Calu3 (cell line): ENCODE measurements at regions not wholly inside any gene's neighbourhood (a gene's known extent, or its start where the extent isn't known, plus 50 kb on each side); places are given as distances from the start of the nearest gene placed in this dataset.

Experiments used
- BruUV-seq: library from RNA; stranded (reverse); fragments of 400-500 nt; replicated peaks from 2 replicates; lab custom pipeline; 2021; lab: Mats Ljungman, UMichigan
- CTCF ChIA-PET: fragments of 300-600 bp; sonication (Branson Sonifier 250); formaldehyde crosslinking; loops from one replicate; lab custom pipeline; 2022; ENCODE audit warnings: antibody characterized with exemption; lab: Charles Lee
- DNase-seq: peaks from one replicate; pipeline ENCODE4 v3.0.0; 2022
- H3K27ac Mint-ChIP-seq: one replicate; pipeline ENCODE4 v1.8.0; 2022; ENCODE audit warnings: mixed read lengths; ENCODE audit not compliant: unreplicated experiment
- H3K27me3 Mint-ChIP-seq: one replicate; pipeline ENCODE4 v1.8.0; 2022; ENCODE audit warnings: mixed read lengths; ENCODE audit not compliant: unreplicated experiment
- H3K36me3 Mint-ChIP-seq: one replicate; pipeline ENCODE4 v1.8.0; 2022; ENCODE audit warnings: mild to moderate bottlenecking, moderate library complexity, mixed read lengths; ENCODE audit not compliant: insufficient read depth, unreplicated experiment
- H3K4me1 Mint-ChIP-seq: one replicate; pipeline ENCODE4 v1.8.0; 2022; ENCODE audit warnings: mild to moderate bottlenecking, low read depth, mixed read lengths; ENCODE audit not compliant: unreplicated experiment
- H3K4me3 Mint-ChIP-seq: one replicate; pipeline ENCODE4 v1.8.0; 2022; ENCODE audit warnings: mild to moderate bottlenecking, low read depth, moderate library complexity, mixed read lengths; ENCODE audit not compliant: unreplicated experiment
- H3K9me3 Mint-ChIP-seq: one replicate; pipeline ENCODE4 v1.8.0; 2022; ENCODE audit warnings: low read depth, mixed read lengths; ENCODE audit not compliant: unreplicated experiment
- intact Hi-C: fragments of 100-400 bp; cut with micrococcal nuclease; formaldehyde crosslinking; loops from one replicate; pipeline ENCODE4 v1.10.0; 2022; ENCODE audit not compliant: unreplicated experiment
- TF ChIP-seq, protein P1 (sequence below): fragments of 200-600 bp; IDR thresholded peaks from one replicate; pipeline ENCODE4 v1.8.0; 2022; ENCODE audit warnings: antibody characterized with exemption; ENCODE audit not compliant: unreplicated experiment

DNA sequence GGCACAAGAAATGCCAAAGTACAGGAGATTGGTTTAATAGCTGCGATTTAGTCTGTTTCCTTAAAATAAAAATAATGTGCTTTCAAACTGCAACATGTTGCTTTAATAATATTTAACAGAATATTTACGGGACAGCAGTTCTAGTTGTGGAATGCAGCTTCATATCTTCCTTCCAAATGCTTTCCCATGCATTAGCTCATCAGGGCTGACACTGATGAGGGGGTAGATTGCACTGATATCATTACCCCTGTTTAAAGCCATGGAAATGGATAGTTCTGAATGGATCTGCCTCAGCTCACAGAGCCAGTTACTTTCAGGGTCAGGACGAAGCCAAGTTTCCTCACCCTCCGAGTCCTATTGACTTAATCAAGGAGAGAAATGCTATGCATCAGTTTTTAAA lies 93.2 kb upstream of the OSMR start:
- Mint-ChIP-seq H3K27me3 (peaks cover 86% of the 10 kb centered on the region), H3K4me1 (no peaks in the 10 kb centered on the region), H3K27ac (no peak overlapping the region), H3K4me3 (no peak overlapping the region), H3K36me3 (no peaks in the 10 kb centered on the region), H3K9me3 (no peaks in the 10 kb centered on the region)
- no TSS peak for BruUV-seq
- TF ChIP-seq, protein P1, sequence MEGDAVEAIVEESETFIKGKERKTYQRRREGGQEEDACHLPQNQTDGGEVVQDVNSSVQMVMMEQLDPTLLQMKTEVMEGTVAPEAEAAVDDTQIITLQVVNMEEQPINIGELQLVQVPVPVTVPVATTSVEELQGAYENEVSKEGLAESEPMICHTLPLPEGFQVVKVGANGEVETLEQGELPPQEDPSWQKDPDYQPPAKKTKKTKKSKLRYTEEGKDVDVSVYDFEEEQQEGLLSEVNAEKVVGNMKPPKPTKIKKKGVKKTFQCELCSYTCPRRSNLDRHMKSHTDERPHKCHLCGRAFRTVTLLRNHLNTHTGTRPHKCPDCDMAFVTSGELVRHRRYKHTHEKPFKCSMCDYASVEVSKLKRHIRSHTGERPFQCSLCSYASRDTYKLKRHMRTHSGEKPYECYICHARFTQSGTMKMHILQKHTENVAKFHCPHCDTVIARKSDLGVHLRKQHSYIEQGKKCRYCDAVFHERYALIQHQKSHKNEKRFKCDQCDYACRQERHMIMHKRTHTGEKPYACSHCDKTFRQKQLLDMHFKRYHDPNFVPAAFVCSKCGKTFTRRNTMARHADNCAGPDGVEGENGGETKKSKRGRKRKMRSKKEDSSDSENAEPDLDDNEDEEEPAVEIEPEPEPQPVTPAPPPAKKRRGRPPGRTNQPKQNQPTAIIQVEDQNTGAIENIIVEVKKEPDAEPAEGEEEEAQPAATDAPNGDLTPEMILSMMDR, result no peak
- intact Hi-C loops, result no loop called here
- DNase-seq, result no peak
- CTCF ChIA-PET, result interaction anchor here (0.6 to 1.6 kb wide), 2 partner anchors 53 to 311 kb away, joined by 3 read pairs; no protein-coding TSS in a partner anchor

DNA sequence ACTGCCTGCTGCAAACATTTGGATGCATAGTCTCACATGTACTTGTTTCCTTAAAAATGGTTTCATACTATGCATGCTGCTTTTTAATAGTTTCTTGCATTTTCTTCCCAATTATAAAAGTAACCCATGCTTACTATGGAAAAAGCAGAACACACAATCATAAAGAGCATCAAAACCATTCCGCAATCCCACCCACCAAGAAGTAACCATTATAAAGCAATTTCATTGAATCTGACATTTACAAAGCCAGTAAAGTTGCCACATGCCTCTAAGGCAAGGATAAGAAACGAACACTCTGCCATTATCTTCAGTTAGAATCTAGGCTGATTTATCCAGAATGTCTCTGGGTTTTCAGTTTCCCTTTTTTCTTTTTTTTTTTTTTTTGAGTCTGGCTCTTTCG lies 92.7 kb upstream of the OSMR start:
- Mint-ChIP-seq H3K4me1 (no peaks in the 10 kb centered on the region), H3K9me3 (no peaks in the 10 kb centered on the region), H3K4me3 (no peak overlapping the region), H3K27me3 (peaks cover 85% of the 10 kb centered on the region), H3K27ac (no peak overlapping the region), H3K36me3 (no peaks in the 10 kb centered on the region)
- DNase-seq, result no peak
- TF ChIP-seq, protein P1, result no peak
- CTCF ChIA-PET, result no interaction called here
- intact Hi-C loops, result no loop called here
- no TSS peak for BruUV-seq

DNA sequence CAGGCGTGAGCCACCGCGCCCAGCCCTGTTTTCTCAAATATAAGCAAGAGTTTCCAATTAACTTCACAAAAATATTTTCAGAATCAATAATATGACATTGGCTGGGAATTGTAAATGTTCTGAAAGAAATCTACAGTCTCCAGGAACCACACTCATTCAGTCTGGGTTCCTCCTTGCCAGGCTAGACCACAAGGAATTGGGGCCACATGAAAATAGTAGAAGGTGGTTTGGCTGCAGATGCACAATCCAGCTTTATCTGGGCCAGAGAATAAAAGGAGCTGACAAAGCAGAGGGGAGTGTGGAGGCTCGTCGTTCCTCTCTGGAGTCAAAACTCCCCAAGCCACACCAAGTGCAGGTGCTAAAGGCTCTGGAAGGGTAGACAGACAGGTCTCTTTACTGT lies 92.0 kb upstream of the OSMR start:
- BruUV-seq, result no TSS peak
- H3K27ac Mint-ChIP-seq, result no peak overlapping the region
- no peaks in the 10 kb centered on the region for H3K9me3 Mint-ChIP-seq
- peaks cover 80% of the 10 kb centered on the region for H3K27me3 Mint-ChIP-seq
- H3K4me1 Mint-ChIP-seq, result no peaks in the 10 kb centered on the region
- no peaks in the 10 kb centered on the region for H3K36me3 Mint-ChIP-seq
- intact Hi-C loops, result no loop called here
- TF ChIP-seq, protein P1, result no peak
- no peak for DNase-seq
- CTCF ChIA-PET, result no interaction called here
- H3K4me3 Mint-ChIP-seq, result no peak overlapping the region

DNA sequence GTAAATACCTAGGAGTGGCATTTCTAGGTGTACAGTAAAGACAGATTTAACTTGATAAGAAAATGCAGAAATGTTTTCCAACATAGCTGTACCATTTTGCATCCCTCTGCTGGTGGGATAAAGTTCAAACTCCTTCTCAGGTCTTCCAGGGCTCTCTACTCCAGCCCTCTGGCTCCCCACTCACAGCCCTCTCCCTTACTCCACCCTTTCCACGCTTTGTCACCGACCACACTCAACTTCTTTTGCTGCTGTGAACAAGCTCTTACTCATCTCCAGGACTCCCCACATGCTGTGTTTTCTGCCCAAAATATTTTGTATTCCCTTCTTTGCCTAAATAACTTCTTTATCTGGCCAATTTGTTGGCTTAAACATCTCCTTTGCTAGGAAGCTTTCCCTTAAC lies 90.6 kb upstream of the OSMR start:
- Mint-ChIP-seq H3K27me3 (peaks cover 80% of the 10 kb centered on the region), H3K36me3 (no peaks in the 10 kb centered on the region), H3K4me3 (no peak overlapping the region), H3K9me3 (no peaks in the 10 kb centered on the region), H3K4me1 (no peaks in the 10 kb centered on the region), H3K27ac (no peak overlapping the region)
- CTCF ChIA-PET, result interaction anchor here (1.2 kb wide), 1 partner anchor 55 kb away, joined by 3 read pairs; no protein-coding TSS in a partner anchor
- no TSS peak for BruUV-seq
- intact Hi-C loops, result no loop called here
- TF ChIP-seq, protein P1, result no peak
- DNase-seq, result no peak
